OCI-LY3 (cell line): ENCODE measurements at regions not wholly inside any gene's neighbourhood (a gene's known extent, or its start where the extent isn't known, plus 50 kb on each side); places are given as distances from the start of the nearest gene placed in this dataset.

Source experiments
- CTCF ChIP-seq: fragments of 200-600, 300-600 bp; sonication (generic); IDR thresholded peaks from 2 replicates; pipeline ENCODE4 v1.5.1; 2014; ENCODE audit warnings: antibody characterized with exemption, low read length, low read depth
- EZH2phosphoT487 ChIP-seq: fragments of 200-600 bp; shearing (Covaris generic); IDR thresholded peaks from 2 replicates; pipeline ENCODE4 v1.6.1; 2018; ENCODE audit warnings: antibody characterized with exemption, mixed run types, low read depth

GRCh38 chr9:91163444-91163772 lies 198.3 kb downstream of the AUH start:
- no peak for TF ChIP-seq CTCF
- no peak for TF ChIP-seq EZH2phosphoT487
